ENCODE measurements at regions not wholly inside any gene's neighbourhood (a gene's known extent, or its start where the extent isn't known, plus 50 kb on each side); places are given as distances from the start of the nearest gene placed in this dataset.

DNA sequence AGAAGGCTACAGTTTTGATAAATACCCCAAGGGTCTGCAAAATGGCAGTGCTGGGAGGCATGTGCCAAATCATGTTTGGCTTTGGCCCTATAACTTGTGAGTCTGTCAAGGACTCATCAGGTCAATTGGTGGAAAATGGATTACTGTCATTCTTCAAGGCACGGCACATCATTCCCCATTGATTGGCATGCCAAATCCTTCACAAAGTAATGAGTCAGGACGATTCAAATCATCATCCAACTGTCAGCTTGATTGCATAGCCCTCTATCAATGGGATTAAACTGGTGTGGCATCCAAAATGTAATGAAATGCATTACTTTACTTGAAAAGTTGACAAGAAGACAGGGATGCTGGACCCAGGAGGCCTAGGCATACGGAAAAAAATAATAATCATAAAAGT is 441.6 kb upstream of the PIK3C3 start:
- TF ChIP-seq, protein P1, sequence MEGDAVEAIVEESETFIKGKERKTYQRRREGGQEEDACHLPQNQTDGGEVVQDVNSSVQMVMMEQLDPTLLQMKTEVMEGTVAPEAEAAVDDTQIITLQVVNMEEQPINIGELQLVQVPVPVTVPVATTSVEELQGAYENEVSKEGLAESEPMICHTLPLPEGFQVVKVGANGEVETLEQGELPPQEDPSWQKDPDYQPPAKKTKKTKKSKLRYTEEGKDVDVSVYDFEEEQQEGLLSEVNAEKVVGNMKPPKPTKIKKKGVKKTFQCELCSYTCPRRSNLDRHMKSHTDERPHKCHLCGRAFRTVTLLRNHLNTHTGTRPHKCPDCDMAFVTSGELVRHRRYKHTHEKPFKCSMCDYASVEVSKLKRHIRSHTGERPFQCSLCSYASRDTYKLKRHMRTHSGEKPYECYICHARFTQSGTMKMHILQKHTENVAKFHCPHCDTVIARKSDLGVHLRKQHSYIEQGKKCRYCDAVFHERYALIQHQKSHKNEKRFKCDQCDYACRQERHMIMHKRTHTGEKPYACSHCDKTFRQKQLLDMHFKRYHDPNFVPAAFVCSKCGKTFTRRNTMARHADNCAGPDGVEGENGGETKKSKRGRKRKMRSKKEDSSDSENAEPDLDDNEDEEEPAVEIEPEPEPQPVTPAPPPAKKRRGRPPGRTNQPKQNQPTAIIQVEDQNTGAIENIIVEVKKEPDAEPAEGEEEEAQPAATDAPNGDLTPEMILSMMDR (IDR thresholded peaks at IDR 0.05): no peak
- no peak for TF ChIP-seq POLR2AphosphoS5 (IDR thresholded peaks at IDR 0.05)
- no peak for TF ChIP-seq POLR2A (IDR thresholded peaks at IDR 0.05)
